Endothelial cell (in vitro differentiated cells): ENCODE measurements at regions not wholly inside any gene's neighbourhood (a gene's known extent, or its start where the extent isn't known, plus 50 kb on each side); places are given as distances from the start of the nearest gene placed in this dataset.

Experiments used
- DNase-seq: peaks from one replicate; pipeline ENCODE4 v3.0.0; 2021; ENCODE audit warnings: low spot score
- H3K27ac Mint-ChIP-seq: one replicate; pipeline ENCODE4 v1.8.0; 2021; ENCODE audit warnings: mixed read lengths, inconsistent platforms; ENCODE audit not compliant: unreplicated experiment
- H3K27me3 Mint-ChIP-seq: one replicate; pipeline ENCODE4 v1.8.0; 2021; ENCODE audit warnings: mild to moderate bottlenecking, moderate library complexity, mixed read lengths, inconsistent platforms; ENCODE audit not compliant: unreplicated experiment
- H3K36me3 Mint-ChIP-seq: one replicate; pipeline ENCODE4 v1.8.0; 2021; ENCODE audit warnings: mild to moderate bottlenecking, low read depth, mixed read lengths, inconsistent platforms; ENCODE audit not compliant: unreplicated experiment
- H3K4me1 Mint-ChIP-seq: one replicate; pipeline ENCODE4 v1.8.0; 2021; ENCODE audit warnings: mild to moderate bottlenecking, mixed read lengths, inconsistent platforms; ENCODE audit not compliant: unreplicated experiment
- H3K4me3 Mint-ChIP-seq: one replicate; pipeline ENCODE4 v1.8.0; 2021; ENCODE audit warnings: mild to moderate bottlenecking, mixed read lengths, inconsistent platforms; ENCODE audit not compliant: unreplicated experiment
- H3K9me3 Mint-ChIP-seq: one replicate; pipeline ENCODE4 v1.8.0; 2021; ENCODE audit warnings: mixed read lengths, inconsistent platforms; ENCODE audit not compliant: unreplicated experiment
- TF ChIP-seq, protein P1 (sequence below): fragments of 200-600 bp; sonication (generic); IDR thresholded peaks from one replicate; pipeline ENCODE4 v1.5.0; 2021; ENCODE audit warnings: antibody characterized with exemption; ENCODE audit not compliant: unreplicated experiment

- Mint-ChIP-seq H3K4me1 (peaks cover 7% of the 10 kb centered on the region), H3K27me3 (peaks cover 1% of the 10 kb centered on the region), H3K9me3 (no peaks in the 10 kb centered on the region), H3K36me3 (no peaks in the 10 kb centered on the region), H3K4me3 (no peak overlapping the region), H3K27ac (no peak overlapping the region)
- no peak for DNase-seq
- TF ChIP-seq, protein P1, sequence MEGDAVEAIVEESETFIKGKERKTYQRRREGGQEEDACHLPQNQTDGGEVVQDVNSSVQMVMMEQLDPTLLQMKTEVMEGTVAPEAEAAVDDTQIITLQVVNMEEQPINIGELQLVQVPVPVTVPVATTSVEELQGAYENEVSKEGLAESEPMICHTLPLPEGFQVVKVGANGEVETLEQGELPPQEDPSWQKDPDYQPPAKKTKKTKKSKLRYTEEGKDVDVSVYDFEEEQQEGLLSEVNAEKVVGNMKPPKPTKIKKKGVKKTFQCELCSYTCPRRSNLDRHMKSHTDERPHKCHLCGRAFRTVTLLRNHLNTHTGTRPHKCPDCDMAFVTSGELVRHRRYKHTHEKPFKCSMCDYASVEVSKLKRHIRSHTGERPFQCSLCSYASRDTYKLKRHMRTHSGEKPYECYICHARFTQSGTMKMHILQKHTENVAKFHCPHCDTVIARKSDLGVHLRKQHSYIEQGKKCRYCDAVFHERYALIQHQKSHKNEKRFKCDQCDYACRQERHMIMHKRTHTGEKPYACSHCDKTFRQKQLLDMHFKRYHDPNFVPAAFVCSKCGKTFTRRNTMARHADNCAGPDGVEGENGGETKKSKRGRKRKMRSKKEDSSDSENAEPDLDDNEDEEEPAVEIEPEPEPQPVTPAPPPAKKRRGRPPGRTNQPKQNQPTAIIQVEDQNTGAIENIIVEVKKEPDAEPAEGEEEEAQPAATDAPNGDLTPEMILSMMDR: no peak
Observed at GRCh38 chr10:52636874-52637273, 135.7 kb downstream of the MBL2 start.

GRCh38 chr10:52637592-52637991, 135.0 kb downstream of the MBL2 start:
- Mint-ChIP-seq H3K27ac (no peak overlapping the region), H3K27me3 (peaks cover 1% of the 10 kb centered on the region), H3K4me1 (peaks cover 4% of the 10 kb centered on the region), H3K9me3 (no peaks in the 10 kb centered on the region), H3K36me3 (no peaks in the 10 kb centered on the region), H3K4me3 (no peak overlapping the region)
- TF ChIP-seq, protein P1: no peak
- DNase-seq: no peak

DNA sequence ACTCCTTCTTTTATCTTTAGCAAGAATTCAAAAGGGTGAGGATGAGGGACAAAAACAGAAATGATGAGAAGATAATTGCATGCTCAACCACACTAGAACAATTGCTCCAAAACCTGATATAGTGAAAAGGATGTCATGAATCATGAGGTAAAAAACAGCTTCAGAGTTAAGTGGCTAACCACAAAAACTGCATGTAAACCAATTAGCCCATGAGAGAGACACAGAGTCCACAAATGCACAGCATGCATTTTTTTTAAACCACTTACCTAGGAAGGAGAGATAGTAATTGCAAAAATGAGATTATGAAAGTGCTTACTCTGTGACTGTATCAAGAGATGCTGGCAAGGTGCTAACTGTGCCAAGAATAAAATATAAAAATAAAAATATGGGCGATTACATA, 132.9 kb downstream of the MBL2 start:
- Mint-ChIP-seq H3K36me3 (no peaks in the 10 kb centered on the region), H3K27me3 (peaks cover 1% of the 10 kb centered on the region), H3K4me3 (no peak overlapping the region), H3K27ac (no peak overlapping the region), H3K9me3 (no peaks in the 10 kb centered on the region), H3K4me1 (no peaks in the 10 kb centered on the region)
- DNase-seq: no peak
- TF ChIP-seq, protein P1: no peak

DNA sequence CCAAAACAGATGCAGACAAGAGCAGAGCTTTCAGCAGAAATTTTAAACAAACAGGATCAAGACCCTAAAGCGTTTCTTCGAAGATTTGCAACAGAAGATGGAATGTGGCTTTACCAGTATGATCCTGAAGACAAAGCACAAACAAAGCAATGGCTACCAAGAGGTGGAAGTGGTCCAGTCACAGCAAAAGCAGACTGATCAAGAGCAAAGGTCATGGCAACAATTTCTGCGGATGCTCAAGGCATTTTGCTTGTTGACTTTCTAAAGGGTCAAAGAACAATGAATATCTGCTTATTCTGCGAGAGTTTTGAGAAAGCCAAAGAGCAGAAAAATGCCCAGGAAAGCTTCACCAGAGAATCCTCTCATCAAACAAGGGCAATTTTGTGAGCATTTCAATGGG, 130.4 kb downstream of the MBL2 start:
- no peaks in the 10 kb centered on the region for H3K36me3 Mint-ChIP-seq
- H3K27ac Mint-ChIP-seq: no peak overlapping the region
- no peak overlapping the region for H3K4me3 Mint-ChIP-seq
- TF ChIP-seq, protein P1: no peak
- H3K4me1 Mint-ChIP-seq: no peaks in the 10 kb centered on the region
- no peaks in the 10 kb centered on the region for H3K9me3 Mint-ChIP-seq
- no peaks in the 10 kb centered on the region for H3K27me3 Mint-ChIP-seq
- DNase-seq: no peak

- H3K4me1 Mint-ChIP-seq: no peaks in the 10 kb centered on the region
- H3K4me3 Mint-ChIP-seq: no peak overlapping the region
- no peak overlapping the region for H3K27ac Mint-ChIP-seq
- no peaks in the 10 kb centered on the region for H3K27me3 Mint-ChIP-seq
- TF ChIP-seq, protein P1: peak; percentile 84
- peak; percentile 47 for DNase-seq
- no peaks in the 10 kb centered on the region for H3K9me3 Mint-ChIP-seq
- H3K36me3 Mint-ChIP-seq: no peaks in the 10 kb centered on the region
Observed at GRCh38 chr10:52644373-52645186, 128.0 kb downstream of the MBL2 start.
